ENCODE measurements at regions not wholly inside any gene's neighbourhood (a gene's known extent, or its start where the extent isn't known, plus 50 kb on each side); places are given as distances from the start of the nearest gene placed in this dataset.
"Not testable (repeated sequence)": the region's sequence is repeated elsewhere in the genome, so short reads cannot be mapped to it uniquely, and the experiment has no call there.

DNA sequence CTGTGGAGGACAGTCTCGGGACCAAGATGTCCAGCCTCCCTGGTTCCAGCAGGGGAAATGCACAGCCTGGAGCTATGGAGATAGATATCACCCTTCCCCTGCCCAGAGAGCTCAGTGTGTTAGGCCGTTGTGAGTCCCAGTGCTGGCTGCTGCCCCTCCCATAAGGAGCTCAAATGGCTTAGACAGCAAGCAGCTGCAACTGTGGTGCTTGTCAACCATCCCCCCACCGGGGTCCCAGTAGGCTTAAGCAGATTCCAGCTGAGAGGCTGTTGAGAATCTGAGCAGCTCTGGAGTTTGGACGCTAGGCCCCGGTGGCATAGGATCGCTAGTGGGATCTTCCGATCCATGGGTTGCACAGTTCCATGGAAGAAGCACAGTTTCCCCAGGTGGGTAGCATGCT lies 181.8 kb upstream of the POF1B start:
- Histone ChIP-seq H3K4me3 (ENCODE audit: low read depth in 1 of 5, low read length in 5 of 5) (no peak overlapping the region), H3K27ac (ENCODE audit: low read depth, low read length) (no peak overlapping the region), H3K36me3 (ENCODE audit: control insufficient read depth in 5 of 5, insufficient read depth in 5 of 5, low read length in 5 of 5) (no peaks in the 10 kb centered on the region), H3K27me3 (ENCODE audit: control insufficient read depth in 5 of 5, insufficient read depth in 4 of 5, low read length in 5 of 5) (peaks cover 0 to 4% (median 0%) of the 10 kb centered on the region in 5 donors), H3K4me1 (ENCODE audit: control insufficient read depth in 5 of 5, insufficient read depth in 5 of 5, low read length in 5 of 5) (no peaks in the 10 kb centered on the region), H3K9me3 (ENCODE audit: control insufficient read depth in 5 of 5, low read length in 5 of 5) (no peaks in the 10 kb centered on the region), H3K9ac (ENCODE audit: low read length in 5 of 5) (no peak overlapping the region)

DNA sequence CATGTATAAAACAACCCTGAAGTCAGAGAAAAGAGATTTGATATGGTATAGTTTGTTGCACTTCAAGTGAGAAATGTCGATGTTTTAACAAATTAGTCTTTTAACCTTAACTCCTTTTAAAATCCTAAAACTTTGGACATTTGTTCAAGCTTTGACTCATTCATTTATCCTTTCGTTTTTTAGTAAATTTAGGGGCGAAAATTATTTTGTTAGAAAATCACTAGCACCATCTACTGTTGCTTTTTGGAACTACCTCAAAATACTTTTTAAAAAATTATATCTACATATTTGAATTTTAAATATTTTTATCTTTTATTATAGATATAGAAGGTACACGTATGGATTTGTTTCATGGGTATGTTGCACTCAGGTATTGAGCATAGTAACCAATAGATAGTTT lies 165.1 kb upstream of the POF1B start:
- H3K9me3 ChIP-seq (ENCODE audit: control insufficient read depth in 5 of 5, low read length in 5 of 5) = no peaks in the 10 kb centered on the region
- no peak overlapping the region for H3K4me3 ChIP-seq (ENCODE audit: low read depth in 1 of 5, low read length in 5 of 5)
- no peaks in the 10 kb centered on the region for H3K27me3 ChIP-seq (ENCODE audit: control insufficient read depth in 5 of 5, insufficient read depth in 4 of 5, low read length in 5 of 5)
- peak overlapping the region in 1 of 5 donors; percentile 47 for H3K9ac ChIP-seq (ENCODE audit: low read length in 5 of 5)
- H3K4me1 ChIP-seq (ENCODE audit: control insufficient read depth in 5 of 5, insufficient read depth in 5 of 5, low read length in 5 of 5) = no peaks in the 10 kb centered on the region
- H3K36me3 ChIP-seq (ENCODE audit: control insufficient read depth in 5 of 5, insufficient read depth in 5 of 5, low read length in 5 of 5) = no peaks in the 10 kb centered on the region
- H3K27ac ChIP-seq (ENCODE audit: low read depth, low read length) = no peak overlapping the region

DNA sequence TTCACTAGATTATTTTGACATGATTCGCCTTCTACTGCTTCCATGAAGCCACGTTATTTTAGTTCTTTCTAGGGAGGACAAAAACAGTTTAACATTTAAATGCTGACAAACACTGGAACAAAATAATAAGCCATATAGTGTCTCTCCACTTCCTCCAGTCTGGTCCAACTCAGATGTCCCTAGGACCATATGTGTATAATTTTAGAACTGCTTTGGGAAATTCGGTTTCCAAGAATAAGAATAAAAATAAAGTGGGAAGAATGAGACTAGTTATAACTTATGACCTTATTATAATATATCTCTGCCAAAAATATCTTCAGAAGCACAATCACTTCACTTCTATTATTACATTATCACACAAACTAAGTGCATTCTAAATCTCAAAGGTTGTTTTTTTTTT lies 164.4 kb upstream of the POF1B start:
- H3K9me3 ChIP-seq (ENCODE audit: control insufficient read depth in 5 of 5, low read length in 5 of 5) = no peaks in the 10 kb centered on the region
- no peak overlapping the region for H3K27ac ChIP-seq (ENCODE audit: low read depth, low read length)
- H3K27me3 ChIP-seq (ENCODE audit: control insufficient read depth in 5 of 5, insufficient read depth in 4 of 5, low read length in 5 of 5) = no peaks in the 10 kb centered on the region
- H3K4me1 ChIP-seq (ENCODE audit: control insufficient read depth in 5 of 5, insufficient read depth in 5 of 5, low read length in 5 of 5) = no peaks in the 10 kb centered on the region
- H3K9ac ChIP-seq (ENCODE audit: low read length in 5 of 5) = no peak overlapping the region
- no peak overlapping the region for H3K4me3 ChIP-seq (ENCODE audit: low read depth in 1 of 5, low read length in 5 of 5)
- H3K36me3 ChIP-seq (ENCODE audit: control insufficient read depth in 5 of 5, insufficient read depth in 5 of 5, low read length in 5 of 5) = no peaks in the 10 kb centered on the region

DNA sequence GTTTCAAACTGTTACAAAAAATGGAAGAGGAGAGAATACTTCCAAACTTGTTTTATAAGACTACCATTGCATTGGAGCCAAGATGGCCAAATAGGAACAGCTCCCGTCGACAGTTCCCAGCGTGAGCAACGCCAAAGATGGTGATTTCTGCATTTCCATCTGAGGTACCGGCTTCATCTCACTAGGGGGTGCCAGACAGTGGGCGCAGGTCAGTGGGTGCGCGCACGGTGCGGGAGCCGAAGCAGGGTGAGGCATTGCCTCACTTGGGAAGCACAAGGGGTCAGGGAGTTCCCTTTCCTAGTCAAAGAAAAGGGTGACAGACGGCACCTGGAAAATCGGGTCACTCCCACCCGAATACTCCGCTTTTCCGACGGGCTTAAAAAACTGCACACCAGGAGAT lies 149.7 kb upstream of the POF1B start:
- H3K27me3 ChIP-seq (ENCODE audit: control insufficient read depth in 5 of 5, insufficient read depth in 4 of 5, low read length in 5 of 5); H3K4me3 ChIP-seq (ENCODE audit: low read depth in 1 of 5, low read length in 5 of 5); H3K36me3 ChIP-seq (ENCODE audit: control insufficient read depth in 5 of 5, insufficient read depth in 5 of 5, low read length in 5 of 5); H3K4me1 ChIP-seq (ENCODE audit: control insufficient read depth in 5 of 5, insufficient read depth in 5 of 5, low read length in 5 of 5); H3K9me3 ChIP-seq (ENCODE audit: control insufficient read depth in 5 of 5, low read length in 5 of 5); H3K27ac ChIP-seq (ENCODE audit: low read depth, low read length); H3K9ac ChIP-seq (ENCODE audit: low read length in 5 of 5): not testable (repeated sequence)

DNA sequence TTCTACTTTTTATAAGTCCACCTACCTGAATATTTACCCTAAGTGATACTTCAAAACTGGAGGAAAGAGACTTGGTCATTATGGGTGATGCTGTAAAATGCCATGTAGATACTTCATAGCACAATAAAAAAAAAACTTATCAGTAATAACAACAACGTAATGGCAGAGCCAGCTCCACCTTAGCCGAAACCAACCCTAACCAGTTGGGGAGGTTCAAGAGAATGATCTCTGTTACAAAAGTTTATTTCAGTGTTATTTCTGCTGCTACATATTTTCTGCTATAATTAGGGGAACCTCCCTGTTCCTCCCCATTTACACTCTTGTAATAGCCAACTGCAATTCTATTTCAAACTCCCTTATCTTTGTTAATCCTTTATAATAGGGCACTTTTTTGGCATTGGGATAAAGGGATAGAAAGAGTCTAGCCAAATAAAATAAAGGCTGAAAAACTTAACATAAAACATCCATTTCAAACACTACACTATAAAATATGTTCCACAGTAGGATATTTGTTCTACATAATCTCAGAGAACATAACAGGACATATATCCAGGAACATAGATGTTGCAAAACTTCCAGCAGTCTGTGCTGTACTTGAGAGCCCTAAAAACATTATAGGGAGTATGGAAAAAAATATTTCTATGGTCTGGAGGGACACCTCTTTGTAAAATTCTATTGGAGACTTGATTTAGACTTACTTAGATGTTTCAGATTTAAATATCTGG lies 138.7 kb upstream of the POF1B start:
- Histone ChIP-seq H3K36me3 (ENCODE audit: control insufficient read depth in 5 of 5, insufficient read depth in 5 of 5, low read length in 5 of 5) (no peaks in the 10 kb centered on the region), H3K4me1 (ENCODE audit: control insufficient read depth in 5 of 5, insufficient read depth in 5 of 5, low read length in 5 of 5) (no peaks in the 10 kb centered on the region), H3K9me3 (ENCODE audit: control insufficient read depth in 5 of 5, low read length in 5 of 5) (no peaks in the 10 kb centered on the region), H3K9ac (ENCODE audit: low read length in 5 of 5) (no peak overlapping the region), H3K4me3 (ENCODE audit: low read depth in 1 of 5, low read length in 5 of 5) (no peak overlapping the region), H3K27me3 (ENCODE audit: control insufficient read depth in 5 of 5, insufficient read depth in 4 of 5, low read length in 5 of 5) (no peaks in the 10 kb centered on the region), H3K27ac (ENCODE audit: low read depth, low read length) (no peak overlapping the region)

DNA sequence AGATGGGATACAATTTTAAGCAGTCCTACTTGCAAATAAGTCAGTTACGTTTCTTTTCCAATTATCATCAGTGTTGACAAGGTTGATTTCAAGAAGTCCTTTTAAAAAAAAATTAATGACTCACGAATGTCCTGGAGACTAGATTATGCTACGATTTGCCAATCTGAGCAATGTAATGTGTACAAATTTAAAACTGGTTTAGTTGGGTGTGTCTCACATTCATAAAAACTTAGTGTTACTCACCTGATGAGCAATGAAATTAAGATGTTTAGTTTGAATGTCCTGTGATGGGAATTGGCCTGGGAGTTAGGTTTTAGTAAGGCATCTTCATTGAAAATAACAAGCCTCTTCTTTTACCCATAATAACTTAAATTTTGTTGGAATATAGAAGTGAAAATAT lies 136.7 kb upstream of the POF1B start:
- Histone ChIP-seq H3K27me3 (ENCODE audit: control insufficient read depth in 5 of 5, insufficient read depth in 4 of 5, low read length in 5 of 5) (no peaks in the 10 kb centered on the region), H3K36me3 (ENCODE audit: control insufficient read depth in 5 of 5, insufficient read depth in 5 of 5, low read length in 5 of 5) (no peaks in the 10 kb centered on the region), H3K4me3 (ENCODE audit: low read depth in 1 of 5, low read length in 5 of 5) (no peak overlapping the region), H3K9ac (ENCODE audit: low read length in 5 of 5) (no peak overlapping the region), H3K4me1 (ENCODE audit: control insufficient read depth in 5 of 5, insufficient read depth in 5 of 5, low read length in 5 of 5) (no peaks in the 10 kb centered on the region), H3K27ac (ENCODE audit: low read depth, low read length) (no peak overlapping the region), H3K9me3 (ENCODE audit: control insufficient read depth in 5 of 5, low read length in 5 of 5) (no peaks in the 10 kb centered on the region)

DNA sequence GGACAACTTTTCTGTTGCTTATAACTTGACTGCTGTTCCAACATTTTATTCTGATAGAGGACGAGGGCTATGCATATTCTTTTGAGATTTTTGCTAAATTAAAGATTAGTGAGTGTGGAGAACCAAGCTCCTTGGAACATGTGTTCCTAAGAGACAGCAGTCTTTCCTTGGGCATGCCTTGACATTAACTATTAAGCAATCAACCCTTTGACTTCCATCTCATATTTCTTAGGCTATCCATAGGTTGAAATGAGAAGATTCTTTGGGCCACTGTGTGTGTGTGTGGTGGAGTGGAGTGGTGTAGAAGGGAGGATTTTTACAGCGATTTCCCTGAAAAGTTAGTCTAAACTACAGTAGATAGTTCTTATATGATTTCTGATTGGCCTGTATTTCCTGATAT lies 127.4 kb upstream of the POF1B start:
- H3K27ac ChIP-seq (ENCODE audit: low read depth, low read length) = no peak overlapping the region
- no peak overlapping the region for H3K9ac ChIP-seq (ENCODE audit: low read length in 5 of 5)
- no peaks in the 10 kb centered on the region for H3K4me1 ChIP-seq (ENCODE audit: control insufficient read depth in 5 of 5, insufficient read depth in 5 of 5, low read length in 5 of 5)
- no peak overlapping the region for H3K4me3 ChIP-seq (ENCODE audit: low read depth in 1 of 5, low read length in 5 of 5)
- no peaks in the 10 kb centered on the region for H3K27me3 ChIP-seq (ENCODE audit: control insufficient read depth in 5 of 5, insufficient read depth in 4 of 5, low read length in 5 of 5)
- H3K36me3 ChIP-seq (ENCODE audit: control insufficient read depth in 5 of 5, insufficient read depth in 5 of 5, low read length in 5 of 5) = no peaks in the 10 kb centered on the region
- H3K9me3 ChIP-seq (ENCODE audit: control insufficient read depth in 5 of 5, low read length in 5 of 5) = no peaks in the 10 kb centered on the region

DNA sequence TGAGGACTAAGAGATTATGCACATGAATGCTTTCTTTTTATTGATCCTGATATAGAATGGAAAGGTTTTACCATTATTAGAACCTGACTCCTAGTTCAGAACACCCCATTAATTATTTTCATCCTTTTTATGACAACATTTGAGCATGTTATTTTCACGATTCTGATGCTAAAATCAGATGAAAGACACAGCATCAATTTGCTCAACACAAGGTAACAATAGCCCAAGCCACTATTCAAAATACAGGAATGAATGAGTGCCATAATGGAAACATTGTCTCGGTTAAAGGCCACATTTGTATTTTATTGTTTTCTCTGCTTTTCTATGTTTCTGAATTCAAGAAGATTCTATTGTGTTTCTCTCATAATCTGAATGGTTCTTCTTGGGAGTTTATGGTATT lies 126.3 kb upstream of the POF1B start:
- H3K9me3 ChIP-seq (ENCODE audit: control insufficient read depth in 5 of 5, low read length in 5 of 5) = no peaks in the 10 kb centered on the region
- H3K9ac ChIP-seq (ENCODE audit: low read length in 5 of 5) = no peak overlapping the region
- no peaks in the 10 kb centered on the region for H3K27me3 ChIP-seq (ENCODE audit: control insufficient read depth in 5 of 5, insufficient read depth in 4 of 5, low read length in 5 of 5)
- no peak overlapping the region for H3K4me3 ChIP-seq (ENCODE audit: low read depth in 1 of 5, low read length in 5 of 5)
- H3K27ac ChIP-seq (ENCODE audit: low read depth, low read length) = no peak overlapping the region
- H3K36me3 ChIP-seq (ENCODE audit: control insufficient read depth in 5 of 5, insufficient read depth in 5 of 5, low read length in 5 of 5) = no peaks in the 10 kb centered on the region
- H3K4me1 ChIP-seq (ENCODE audit: control insufficient read depth in 5 of 5, insufficient read depth in 5 of 5, low read length in 5 of 5) = no peaks in the 10 kb centered on the region

DNA sequence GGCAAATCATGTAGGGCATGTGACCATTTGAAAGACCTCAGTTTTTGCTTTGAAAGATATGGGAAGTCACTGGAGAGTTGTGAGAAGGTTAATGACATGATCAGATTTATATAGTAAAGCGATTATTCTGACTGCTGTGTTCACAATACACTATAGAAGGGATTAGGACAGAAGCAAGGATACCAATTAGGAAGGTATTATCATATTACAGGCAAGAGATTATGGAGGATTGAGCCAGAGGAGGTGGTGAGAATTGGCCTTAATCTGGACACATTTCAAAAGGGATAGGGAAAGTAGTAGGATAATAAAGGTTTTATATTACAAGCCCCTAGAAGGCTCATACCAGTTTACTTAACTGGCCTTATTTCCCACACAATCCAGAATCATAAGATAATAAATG lies 124.9 kb upstream of the POF1B start:
- no peak overlapping the region for H3K4me3 ChIP-seq (ENCODE audit: low read depth in 1 of 5, low read length in 5 of 5)
- no peak overlapping the region for H3K27ac ChIP-seq (ENCODE audit: low read depth, low read length)
- no peaks in the 10 kb centered on the region for H3K4me1 ChIP-seq (ENCODE audit: control insufficient read depth in 5 of 5, insufficient read depth in 5 of 5, low read length in 5 of 5)
- H3K9ac ChIP-seq (ENCODE audit: low read length in 5 of 5) = no peak overlapping the region
- no peaks in the 10 kb centered on the region for H3K27me3 ChIP-seq (ENCODE audit: control insufficient read depth in 5 of 5, insufficient read depth in 4 of 5, low read length in 5 of 5)
- H3K36me3 ChIP-seq (ENCODE audit: control insufficient read depth in 5 of 5, insufficient read depth in 5 of 5, low read length in 5 of 5) = no peaks in the 10 kb centered on the region
- no peaks in the 10 kb centered on the region for H3K9me3 ChIP-seq (ENCODE audit: control insufficient read depth in 5 of 5, low read length in 5 of 5)

DNA sequence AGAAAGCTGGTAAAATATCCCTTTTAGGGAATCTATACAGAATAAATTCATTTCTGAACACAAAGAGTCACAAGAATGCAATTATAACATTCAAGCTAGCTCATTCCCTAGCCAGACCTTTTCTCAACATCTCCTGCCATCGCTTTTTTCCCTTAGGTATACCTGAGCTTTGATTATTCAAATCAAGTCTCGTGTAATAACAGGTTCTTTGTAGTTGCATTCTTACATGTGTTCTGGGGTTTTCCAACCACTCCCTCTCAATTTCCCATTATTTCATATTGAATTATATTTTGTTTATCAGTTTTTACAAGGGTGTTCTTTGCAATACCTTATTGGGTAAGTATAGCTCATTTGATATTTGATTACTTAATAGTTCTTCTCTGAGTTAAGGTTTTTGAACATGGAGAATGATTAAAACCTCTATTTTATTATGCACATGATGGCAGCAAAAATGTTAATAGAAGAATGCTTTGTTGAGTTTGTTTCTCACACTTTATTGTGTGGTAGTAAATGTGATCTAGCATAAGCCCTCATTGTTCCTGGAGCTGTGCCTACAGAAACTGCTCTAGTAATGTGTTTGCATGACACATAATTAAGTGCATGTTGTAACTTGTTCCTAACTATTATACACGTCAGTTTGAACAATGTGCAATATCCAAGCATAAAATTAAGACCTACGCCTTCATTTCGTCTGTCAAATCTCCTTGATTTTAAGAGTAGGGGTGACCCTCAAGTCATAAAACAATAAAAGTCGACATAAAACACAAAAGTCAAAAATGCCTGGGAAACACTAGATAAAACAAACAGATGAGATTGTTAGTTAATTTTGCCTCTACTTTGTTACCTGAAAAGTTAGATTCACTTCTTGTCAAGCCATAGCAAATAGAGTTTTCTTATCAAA lies 124.0 kb upstream of the POF1B start:
- Histone ChIP-seq H3K9me3 (ENCODE audit: control insufficient read depth in 5 of 5, low read length in 5 of 5) (no peaks in the 10 kb centered on the region), H3K4me1 (ENCODE audit: control insufficient read depth in 5 of 5, insufficient read depth in 5 of 5, low read length in 5 of 5) (no peaks in the 10 kb centered on the region), H3K4me3 (ENCODE audit: low read depth in 1 of 5, low read length in 5 of 5) (no peak overlapping the region), H3K36me3 (ENCODE audit: control insufficient read depth in 5 of 5, insufficient read depth in 5 of 5, low read length in 5 of 5) (no peaks in the 10 kb centered on the region), H3K27ac (ENCODE audit: low read depth, low read length) (no peak overlapping the region), H3K9ac (ENCODE audit: low read length in 5 of 5) (no peak overlapping the region), H3K27me3 (ENCODE audit: control insufficient read depth in 5 of 5, insufficient read depth in 4 of 5, low read length in 5 of 5) (no peaks in the 10 kb centered on the region)

Data from subcutaneous abdominal adipose tissue (tissue), 5 donors.